PFSK-1 (cell line): ENCODE measurements at regions not wholly inside any gene's neighbourhood (a gene's known extent, or its start where the extent isn't known, plus 50 kb on each side); places are given as distances from the start of the nearest gene placed in this dataset.

Experiments
- FOXP2 ChIP-seq: optimal IDR thresholded peaks from 2 replicates; pipeline ENCODE3; 2011; ENCODE audit warnings: borderline replicate concordance, control low read depth, inconsistent platforms; ENCODE audit not compliant: insufficient read depth; ENCODE audit errors: extremely low read length, extremely low read depth
- POLR2AphosphoS5 ChIP-seq: IDR thresholded peaks from 2 replicates; pipeline ENCODE4 v1.6.1; 2012; ENCODE audit warnings: low read depth, mild to moderate bottlenecking, control low read depth, low read length, moderate library complexity
- REST ChIP-seq, 2 experiments: IDR thresholded peaks; 2 replicates each; pipeline versions ENCODE4 v1.6.1 to v1.8.0; 2011 to 2012; ENCODE audit warnings: low read depth in 2 of 2, low read length in 2 of 2, control low read depth in 1 of 2, inconsistent platforms in 1 of 2, mild to moderate bottlenecking in 1 of 2, moderate library complexity in 1 of 2; ENCODE audit not compliant: insufficient read depth in 1 of 2
- SIN3A ChIP-seq: IDR thresholded peaks from 2 replicates; pipeline ENCODE4 v1.6.1; 2012; ENCODE audit warnings: mild to moderate bottlenecking, low read length, moderate library complexity, borderline replicate concordance; ENCODE audit not compliant: insufficient read depth
- TAF1 ChIP-seq: IDR thresholded peaks from 2 replicates; pipeline ENCODE4 v1.6.1; 2012; ENCODE audit warnings: low read length, control low read depth, borderline replicate concordance; ENCODE audit not compliant: insufficient read depth

GRCh38 chr4:41424522-41424921 is 113.4 kb upstream of the LIMCH1 start:
- TF ChIP-seq TAF1: no peak
- TF ChIP-seq FOXP2: no peak
- no peak for TF ChIP-seq REST (IDR thresholded peaks at IDR 0.05; ENCODE audit: insufficient read depth in 1 of 2, low read depth in 2 of 2, low read length in 2 of 2)
- no peak for TF ChIP-seq POLR2AphosphoS5
- no peak for TF ChIP-seq SIN3A

GRCh38 chr4:41425650-41426049 is 112.3 kb upstream of the LIMCH1 start:
- TF ChIP-seq SIN3A (no peak), POLR2AphosphoS5 (no peak), REST (IDR thresholded peaks at IDR 0.05; ENCODE audit: insufficient read depth in 1 of 2, low read depth in 2 of 2, low read length in 2 of 2) (no peak), TAF1 (no peak), FOXP2 (no peak)

GRCh38 chr4:41426539-41426938 is 111.4 kb upstream of the LIMCH1 start:
- TF ChIP-seq SIN3A (no peak), POLR2AphosphoS5 (no peak), TAF1 (no peak), FOXP2 (no peak)

- TF ChIP-seq FOXP2 (no peak), POLR2AphosphoS5 (no peak), SIN3A (no peak)
Observed at GRCh38 chr4:41427306-41427882, 110.6 kb upstream of the LIMCH1 start.

GRCh38 chr4:41427931-41428600 is 109.9 kb upstream of the LIMCH1 start:
- no peak for TF ChIP-seq TAF1
- TF ChIP-seq SIN3A: no peak
- TF ChIP-seq FOXP2: no peak
- no peak for TF ChIP-seq POLR2AphosphoS5
- TF ChIP-seq REST (IDR thresholded peaks at IDR 0.05; ENCODE audit: insufficient read depth in 1 of 2, low read depth in 2 of 2, low read length in 2 of 2): no peak
